22Rv1 (cell line): ENCODE measurements at regions not wholly inside any gene's neighbourhood (a gene's known extent, or its start where the extent isn't known, plus 50 kb on each side); places are given as distances from the start of the nearest gene placed in this dataset.

Source experiments
- H3K27ac ChIP-seq: fragments of 450-650 bp; 2 replicates; pipeline ENCODE4 v1.5.1; 2017
- CTCF ChIP-seq: fragments of 450-650 bp; IDR thresholded peaks from 2 replicates; pipeline ENCODE4 v1.5.1; 2017; ENCODE audit warnings: mild to moderate bottlenecking
- ZFX ChIP-seq: fragments of 450-650 bp; IDR thresholded peaks from 2 replicates; pipeline ENCODE4 v1.6.1; 2017; ENCODE audit warnings: antibody characterized with exemption, borderline replicate concordance

DNA sequence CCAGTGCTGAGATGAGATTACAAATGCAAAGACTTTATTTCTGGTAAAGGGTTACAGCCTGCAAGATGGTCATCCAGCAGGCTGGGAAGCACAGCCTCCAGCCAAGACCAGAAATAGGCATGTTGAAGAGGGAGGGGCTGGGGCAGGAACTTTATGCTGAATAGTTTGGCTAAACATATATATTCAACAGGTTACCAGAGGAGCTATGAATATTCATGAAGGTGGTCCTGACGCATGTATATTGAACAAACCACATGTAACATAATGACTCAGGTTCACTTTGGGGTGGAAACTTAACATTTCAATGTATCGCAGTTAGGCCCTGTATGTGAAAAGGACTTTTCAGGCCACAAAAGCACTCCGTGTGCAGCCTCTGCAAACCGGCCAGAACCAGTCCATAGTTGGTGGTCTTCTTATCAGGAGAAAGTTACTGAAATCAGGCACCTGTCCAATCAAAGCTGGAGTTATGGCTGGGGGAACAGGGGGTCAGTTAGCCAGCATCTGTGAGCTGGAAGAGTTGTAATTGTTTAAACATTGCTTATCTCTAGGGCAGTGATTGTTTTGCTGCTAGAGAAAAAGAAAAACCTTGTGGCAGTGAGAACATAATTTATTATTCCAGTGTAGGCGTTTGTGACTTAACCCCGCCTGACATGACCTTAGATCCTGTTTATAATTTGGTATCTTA lies 372.9 kb upstream of the AUTS2 start:
- TF ChIP-seq ZFX: no peak
- TF ChIP-seq CTCF: no peak

DNA sequence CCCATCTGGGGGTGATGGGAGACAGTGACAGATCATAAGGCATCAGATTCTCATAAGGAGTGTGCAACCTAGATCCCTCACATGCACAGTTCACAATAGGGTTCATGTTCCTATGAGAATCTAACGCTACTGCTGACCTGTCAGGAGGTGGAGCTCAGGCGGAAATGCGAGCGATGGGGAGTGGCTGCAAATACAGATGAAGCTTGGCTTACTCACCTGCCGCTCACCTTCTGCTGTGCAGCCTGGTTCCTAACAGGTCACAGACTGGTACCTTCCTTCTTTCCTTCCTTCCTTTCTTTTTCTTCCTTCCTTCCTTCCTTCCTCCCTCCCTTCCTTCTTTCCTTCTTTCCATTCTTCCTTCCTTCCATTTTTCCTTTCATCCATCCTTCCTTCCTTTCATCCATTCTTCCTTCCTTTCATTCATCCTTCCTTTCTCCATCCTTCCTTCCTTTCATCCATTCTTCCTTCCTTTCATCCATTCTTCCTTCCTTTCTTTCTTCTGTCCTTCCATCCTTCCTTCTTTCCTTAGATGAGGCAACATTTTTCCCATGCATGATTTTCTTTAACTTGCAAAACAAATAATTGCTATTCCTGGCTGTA lies 370.0 kb upstream of the AUTS2 start:
- no peak overlapping the region for H3K27ac ChIP-seq
- TF ChIP-seq ZFX (no peak), CTCF (no peak)

More for the DNA sequence above, 372.9 kb upstream of the AUTS2 start:
- no peak overlapping the region for H3K27ac ChIP-seq

DNA sequence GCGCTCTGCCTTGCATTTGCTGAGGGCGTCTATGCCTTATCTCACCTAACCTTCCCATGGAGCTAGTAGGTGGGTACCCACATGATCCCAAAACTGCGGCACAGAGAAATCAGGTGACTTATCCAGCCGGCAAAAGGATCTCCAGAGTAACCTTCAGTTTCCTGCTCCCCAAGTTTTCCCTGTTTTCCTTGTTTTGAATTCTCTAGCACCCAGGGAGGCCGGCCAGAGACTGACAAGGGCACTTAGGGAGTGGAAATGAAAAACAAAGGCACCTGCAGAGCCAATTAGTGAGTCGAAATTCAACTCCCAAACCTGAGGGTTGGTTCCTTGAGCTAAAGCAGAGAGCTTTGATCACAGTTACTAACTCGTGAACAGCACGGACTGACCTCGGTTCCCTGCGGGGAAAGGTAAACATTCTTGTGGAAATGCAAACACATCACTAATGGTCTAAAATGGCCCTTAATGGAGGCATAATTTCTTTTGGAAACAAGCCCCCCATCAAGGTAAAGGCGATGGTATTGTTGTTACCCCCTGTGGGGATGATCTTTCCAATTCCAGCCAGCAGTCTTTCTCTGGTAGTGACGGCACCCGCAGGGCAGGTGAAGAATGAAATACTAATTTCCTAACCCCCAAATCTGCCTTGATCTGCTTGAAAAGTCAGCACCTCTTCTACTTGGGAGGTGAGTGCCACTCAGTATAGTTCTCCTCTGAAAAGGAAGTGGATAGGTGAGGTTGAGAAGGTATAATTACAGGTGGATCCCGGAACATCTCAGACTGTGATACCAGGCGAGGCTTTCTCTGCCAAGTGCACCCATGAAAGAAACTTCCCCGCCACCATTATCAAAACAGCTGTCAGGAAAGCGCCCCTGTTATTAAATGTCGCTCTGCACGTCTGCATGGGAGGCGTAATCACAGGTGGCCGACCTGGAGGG lies 365.6 kb upstream of the AUTS2 start:
- H3K27ac ChIP-seq: no peak overlapping the region
- TF ChIP-seq ZFX: no peak
- no peak for TF ChIP-seq CTCF

DNA sequence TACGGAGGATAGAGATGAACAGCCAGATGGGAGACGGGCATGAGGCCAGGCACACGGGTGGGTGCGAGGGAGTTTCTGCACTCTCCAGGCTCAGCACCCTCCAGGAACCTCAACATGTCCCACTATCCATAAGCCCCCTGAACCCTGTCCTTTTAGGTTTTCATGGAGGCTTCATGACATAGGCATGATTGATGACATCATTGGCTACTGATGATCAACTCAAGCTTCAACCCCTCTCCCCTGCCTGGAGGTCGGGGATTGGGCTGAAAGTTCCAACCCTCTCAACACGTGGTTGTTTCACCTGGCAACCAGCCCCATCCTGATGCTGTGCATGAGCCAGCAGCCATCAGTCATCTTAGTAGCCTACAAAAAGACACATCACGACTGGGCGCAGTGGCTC lies 360.7 kb upstream of the AUTS2 start:
- no peak overlapping the region for H3K27ac ChIP-seq
- TF ChIP-seq ZFX: no peak
- TF ChIP-seq CTCF: no peak

GRCh38 chr7:69243016-69243415 lies 355.3 kb upstream of the AUTS2 start:
- no peak for TF ChIP-seq CTCF
- no peak overlapping the region for H3K27ac ChIP-seq

DNA sequence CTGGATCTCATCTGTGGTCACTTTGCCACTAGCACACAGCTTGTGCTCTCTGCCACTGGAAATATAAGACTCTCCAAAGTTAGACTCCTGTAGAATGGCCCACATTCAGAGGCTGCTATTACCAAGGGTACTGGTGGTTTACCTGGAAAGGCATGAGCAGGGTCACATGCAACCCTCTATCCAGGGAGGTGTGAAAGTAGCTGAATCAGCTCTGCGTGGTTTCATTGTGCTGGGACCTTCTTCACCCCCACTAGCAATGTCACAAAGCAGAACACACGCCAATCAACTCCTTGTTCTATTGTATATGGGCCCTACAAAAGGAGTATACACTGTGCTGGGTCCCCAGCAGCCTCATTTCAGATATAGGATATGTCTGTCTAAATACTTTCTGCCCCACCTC lies 353.6 kb upstream of the AUTS2 start:
- H3K27ac ChIP-seq: no peak overlapping the region
- no peak for TF ChIP-seq CTCF
- TF ChIP-seq ZFX: no peak
